ENCODE measurements at regions not wholly inside any gene's neighbourhood (a gene's known extent, or its start where the extent isn't known, plus 50 kb on each side); places are given as distances from the start of the nearest gene placed in this dataset.

DNA sequence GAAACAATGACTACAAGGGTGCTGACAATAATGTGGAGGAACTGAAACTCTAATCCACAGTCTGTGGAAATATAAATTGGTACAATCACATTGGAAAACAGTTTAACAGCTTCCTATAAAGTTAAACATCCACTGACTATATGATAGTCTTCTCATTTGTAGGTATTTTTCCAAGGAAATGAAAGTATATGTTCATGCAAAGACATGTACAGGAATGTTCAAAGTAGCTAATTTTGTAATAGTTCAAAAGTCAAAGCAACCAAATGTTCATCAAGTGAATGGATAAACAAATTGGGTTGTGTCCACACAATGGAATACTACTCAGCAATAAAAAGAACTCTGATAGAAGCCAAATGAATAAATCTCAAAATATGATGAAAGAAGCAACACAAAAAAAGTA, 626.0 kb upstream of the IGFBP3 start:
- ATAC-seq = no peak
- DNase-seq = no peak
- intact Hi-C loops (cut with DNase I) = no loop called here
- FAIRE-seq = no peak
- Histone ChIP-seq H3K4me1 (no peaks in the 10 kb centered on the region), H3K36me3 (no peaks in the 10 kb centered on the region), H3K27ac (no peak overlapping the region), H3K4me3 (no peak overlapping the region), H3K27me3 (no peaks in the 10 kb centered on the region), H3K9me3 (no peaks in the 10 kb centered on the region)
- TF ChIP-seq, protein P1, sequence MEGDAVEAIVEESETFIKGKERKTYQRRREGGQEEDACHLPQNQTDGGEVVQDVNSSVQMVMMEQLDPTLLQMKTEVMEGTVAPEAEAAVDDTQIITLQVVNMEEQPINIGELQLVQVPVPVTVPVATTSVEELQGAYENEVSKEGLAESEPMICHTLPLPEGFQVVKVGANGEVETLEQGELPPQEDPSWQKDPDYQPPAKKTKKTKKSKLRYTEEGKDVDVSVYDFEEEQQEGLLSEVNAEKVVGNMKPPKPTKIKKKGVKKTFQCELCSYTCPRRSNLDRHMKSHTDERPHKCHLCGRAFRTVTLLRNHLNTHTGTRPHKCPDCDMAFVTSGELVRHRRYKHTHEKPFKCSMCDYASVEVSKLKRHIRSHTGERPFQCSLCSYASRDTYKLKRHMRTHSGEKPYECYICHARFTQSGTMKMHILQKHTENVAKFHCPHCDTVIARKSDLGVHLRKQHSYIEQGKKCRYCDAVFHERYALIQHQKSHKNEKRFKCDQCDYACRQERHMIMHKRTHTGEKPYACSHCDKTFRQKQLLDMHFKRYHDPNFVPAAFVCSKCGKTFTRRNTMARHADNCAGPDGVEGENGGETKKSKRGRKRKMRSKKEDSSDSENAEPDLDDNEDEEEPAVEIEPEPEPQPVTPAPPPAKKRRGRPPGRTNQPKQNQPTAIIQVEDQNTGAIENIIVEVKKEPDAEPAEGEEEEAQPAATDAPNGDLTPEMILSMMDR (IDR thresholded peaks at IDR 0.05) = no peak

DNA sequence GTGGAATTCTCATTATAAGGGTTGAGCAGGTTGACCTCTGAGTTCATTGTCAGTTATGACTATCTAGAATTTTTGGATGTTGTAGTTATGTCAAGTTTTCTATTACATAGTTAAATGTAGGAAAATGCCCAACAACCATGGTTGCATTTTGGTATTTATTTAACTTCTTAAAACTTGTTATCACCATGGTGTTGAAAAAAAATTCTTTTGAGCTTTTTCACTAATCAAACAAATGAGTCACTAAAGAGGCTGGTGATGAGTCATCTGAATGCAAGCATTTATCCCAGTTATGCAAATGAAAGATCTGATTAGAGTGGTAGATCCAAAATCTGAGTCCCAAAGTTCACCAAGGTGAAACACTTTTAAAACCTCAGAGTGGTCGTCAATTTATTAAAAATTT, 624.7 kb upstream of the IGFBP3 start:
- no peak for FAIRE-seq
- whole genome bisulfite sequencing, 2 donors = 52 to 64% methylated on average over 1 of the region's 1 CpG

DNA sequence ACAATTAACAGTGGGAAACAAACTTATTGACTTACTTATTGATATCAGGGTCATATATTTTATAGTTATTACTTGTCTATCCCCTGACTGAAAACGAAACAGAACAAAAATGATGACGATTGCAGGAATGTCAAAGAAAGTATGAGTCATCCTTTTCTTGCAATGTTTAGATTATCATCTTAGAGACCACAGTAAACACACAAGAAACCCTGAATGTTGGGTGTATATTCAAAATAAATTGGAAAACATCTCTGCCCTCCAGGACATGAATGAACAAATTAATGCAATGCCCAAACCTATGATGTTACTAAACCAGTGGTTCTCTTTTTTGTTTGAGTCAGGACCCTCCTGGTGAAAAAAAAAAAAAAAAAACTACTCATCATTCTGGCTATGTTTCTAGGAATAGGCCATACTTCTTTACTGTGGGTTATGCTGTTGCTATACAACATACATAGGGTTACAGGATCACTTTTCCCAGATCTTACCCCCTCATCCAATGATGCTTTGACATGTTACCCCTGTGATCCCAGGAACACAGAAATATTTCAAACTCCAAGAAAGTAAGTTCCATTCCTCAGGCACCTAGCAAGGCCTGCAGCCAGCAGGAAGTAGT, 623.4 kb upstream of the IGFBP3 start:
- DNase-seq (no peak), FAIRE-seq (no peak)
- intact Hi-C loops (cut with DNase I) = no loop called here

More for the DNA sequence above, 624.7 kb upstream of the IGFBP3 start:
- intact Hi-C loops (cut with DNase I) = no loop called here
- Histone ChIP-seq H3K4me1 (no peaks in the 10 kb centered on the region), H3K9me3 (no peaks in the 10 kb centered on the region), H3K27me3 (no peaks in the 10 kb centered on the region), H3K4me3 (no peak overlapping the region), H3K36me3 (no peaks in the 10 kb centered on the region), H3K27ac (no peak overlapping the region)
- ATAC-seq (peak in 2 of 4 donors; percentile 41 to 56), DNase-seq (no peak)
- TF ChIP-seq, protein P1 (IDR thresholded peaks at IDR 0.05) = no peak

DNA sequence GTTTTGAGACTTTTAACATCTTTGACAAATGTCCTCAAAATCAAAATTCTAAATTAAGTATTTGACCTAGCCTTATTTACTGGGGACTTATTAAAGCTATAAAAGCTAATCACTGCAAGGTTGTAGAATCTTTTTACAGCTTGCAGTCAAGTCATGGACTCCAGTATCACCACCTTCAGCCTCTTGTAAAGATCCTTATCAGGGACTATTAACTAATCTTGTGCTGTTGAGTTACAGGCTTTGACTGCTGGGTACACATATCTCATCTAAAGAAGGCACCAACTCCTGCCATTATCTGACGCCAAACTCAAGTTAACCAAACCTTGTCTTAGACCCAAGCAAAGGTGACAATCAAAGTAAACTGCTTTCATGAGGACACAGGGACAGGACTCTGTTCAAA, 621.0 kb upstream of the IGFBP3 start:
- Histone ChIP-seq H3K27me3 (no peaks in the 10 kb centered on the region), H3K36me3 (no peaks in the 10 kb centered on the region), H3K27ac (no peak overlapping the region), H3K4me3 (no peak overlapping the region), H3K4me1 (no peaks in the 10 kb centered on the region), H3K9me3 (no peaks in the 10 kb centered on the region)
- TF ChIP-seq, protein P1 (IDR thresholded peaks at IDR 0.05) = no peak
- no peak for FAIRE-seq
- intact Hi-C loops (cut with DNase I) = no loop called here
- 79 to 85% methylated on average over 1 of the region's 1 CpG for WGBS, 2 donors
- no peak for ATAC-seq
- DNase-seq = no peak

More for the DNA sequence above, 623.4 kb upstream of the IGFBP3 start:
- Histone ChIP-seq H3K27ac (no peak overlapping the region), H3K4me3 (no peak overlapping the region), H3K4me1 (no peaks in the 10 kb centered on the region), H3K9me3 (no peaks in the 10 kb centered on the region), H3K36me3 (no peaks in the 10 kb centered on the region), H3K27me3 (no peaks in the 10 kb centered on the region)
- no peak for ATAC-seq
- WGBS, 2 donors = 11 to 12% methylated on average over 2 of the region's 2 CpGs
- TF ChIP-seq, protein P1 (IDR thresholded peaks at IDR 0.05) = no peak

DNA sequence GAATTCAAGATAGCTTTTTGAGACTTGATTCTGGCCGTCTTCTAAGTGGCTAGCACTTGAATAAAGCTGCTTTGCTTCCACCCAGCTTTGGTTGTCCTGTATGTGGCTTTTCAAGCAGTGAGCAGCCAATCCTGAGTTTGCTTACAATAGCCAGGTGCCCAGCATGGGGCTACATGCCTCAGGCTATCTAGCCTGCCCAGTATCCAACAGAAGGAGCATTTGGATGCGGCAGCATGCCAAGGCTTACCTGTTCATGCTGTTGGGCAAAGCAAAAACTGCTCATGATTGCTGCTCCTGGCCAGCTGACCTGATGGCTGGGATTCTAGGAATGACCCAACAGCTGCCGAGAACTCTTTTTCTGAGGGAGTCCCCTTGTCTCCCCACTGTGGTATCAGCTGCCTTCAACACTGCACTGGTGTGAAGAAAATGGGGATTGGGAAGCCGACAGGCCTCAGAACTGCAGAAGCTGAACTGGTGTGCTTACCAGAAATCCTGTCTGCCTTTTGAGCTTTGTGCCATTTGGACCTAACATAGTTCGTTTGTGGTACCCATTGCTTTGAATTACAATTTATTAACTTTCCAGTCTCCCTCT, 618.9 kb upstream of the IGFBP3 start:
- intact Hi-C loops (cut with DNase I) = no loop called here
- Histone ChIP-seq H3K27me3 (no peaks in the 10 kb centered on the region), H3K36me3 (no peaks in the 10 kb centered on the region), H3K4me3 (no peak overlapping the region), H3K4me1 (no peaks in the 10 kb centered on the region), H3K9me3 (no peaks in the 10 kb centered on the region), H3K27ac (no peak overlapping the region)
- DNase-seq (no peak), ATAC-seq (no peak), FAIRE-seq (no peak)
- TF ChIP-seq, protein P1 (IDR thresholded peaks at IDR 0.05) = no peak
- WGBS, 2 donors = 68 to 81% methylated on average over 5 of the region's 5 CpGs
